K562 (cell line): ENCODE measurements at regions not wholly inside any gene's neighbourhood (a gene's known extent, or its start where the extent isn't known, plus 50 kb on each side); places are given as distances from the start of the nearest gene placed in this dataset.
A peak's percentile ranks its signal among the peaks of the same experiment; 100 is the strongest.

Source experiments
- GATAD2A ChIP-seq: fragments of 450-650 bp; IDR thresholded peaks from 2 replicates; pipeline ENCODE4 v1.6.1; 2017
- HCFC1 ChIP-seq: IDR thresholded peaks from 2 replicates; pipeline ENCODE4 v1.6.1; 2012; ENCODE audit warnings: low read depth, low read length, improper control_type of control experiment
- KLF16 ChIP-seq: IDR thresholded peaks from 2 replicates; pipeline ENCODE4 v1.6.1; 2016; ENCODE audit warnings: antibody characterized with exemption
- MAX ChIP-seq: sonication (generic); formaldehyde crosslinking; IDR thresholded peaks from 2 replicates; pipeline ENCODE4 v1.9.0; 2022; ENCODE audit warnings: mild to moderate bottlenecking, missing genetic modification reagents
- NR2C1 ChIP-seq, 2 experiments: fragments of 450-650 bp; IDR thresholded peaks; 2 replicates each; pipeline ENCODE4 v1.6.1; 2017; ENCODE audit warnings: mild to moderate bottlenecking in 2 of 2, antibody characterized with exemption in 1 of 2, inconsistent platforms in 1 of 2, missing compliant biosample characterization in 1 of 2, missing genetic modification characterization in 1 of 2
- RNF2 ChIP-seq: sonication (generic); IDR thresholded peaks from 2 replicates; pipeline ENCODE4 v1.6.1; 2016
- SIN3A ChIP-seq, 2 experiments: fragments of 150-350 bp in 1 of 2; IDR thresholded peaks; 2 replicates each; pipeline ENCODE4 v1.6.1; 2011 to 2016; ENCODE audit warnings: borderline replicate concordance in 2 of 2, low read depth in 2 of 2, low read length in 2 of 2, mild to moderate bottlenecking in 2 of 2, moderate library complexity in 2 of 2; ENCODE audit not compliant: control insufficient read depth in 1 of 2
- SUPT5H ChIP-seq: fragments of 450-650 bp; IDR thresholded peaks from 2 replicates; pipeline ENCODE4 v1.6.1; 2016
- TRIM24 ChIP-seq, 2 experiments: fragments of 450-650 bp; IDR thresholded peaks; 2 replicates each; pipeline ENCODE4 v1.6.1; 2016
- ZBTB43 ChIP-seq: sonication (generic); formaldehyde crosslinking; IDR thresholded peaks from 2 replicates; pipeline ENCODE4 v1.8.0; 2023; ENCODE audit warnings: mild to moderate bottlenecking, missing genetic modification reagents
- ZNF431 ChIP-seq: sonication (generic); formaldehyde crosslinking; IDR thresholded peaks from 2 replicates; pipeline ENCODE4 v1.8.0; 2022; ENCODE audit warnings: mild to moderate bottlenecking, missing genetic modification reagents
- TF ChIP-seq, protein P1 (sequence below): fragments of 250-450 bp; sonication (Bioruptor Pico); IDR thresholded peaks from 2 replicates; pipeline ENCODE4 v1.8.0; 2021; ENCODE audit warnings: moderate library complexity, mild to moderate bottlenecking, inconsistent platforms
- TF ChIP-seq, protein P2 (sequence below): sonication (generic); formaldehyde crosslinking; IDR thresholded peaks from 2 replicates; pipeline ENCODE4 v1.8.0; 2022; ENCODE audit warnings: mild to moderate bottlenecking, missing genetic modification reagents
- TF ChIP-seq, protein P3 (sequence below): sonication (generic); formaldehyde crosslinking; IDR thresholded peaks from 2 replicates; pipeline ENCODE4 v1.8.1; 2023; ENCODE audit warnings: mild to moderate bottlenecking, missing genetic modification reagents
- TF ChIP-seq, protein P4 (sequence below), 2 experiments: IDR thresholded peaks in 1 of 2; conservative IDR thresholded peaks in 1 of 2; 2 replicates each; pipeline ENCODE4 v1.6.1; 2016; ENCODE audit warnings: low read depth in 2 of 2, mild to moderate bottlenecking in 1 of 2, missing compliant biosample characterization in 1 of 2, missing genetic modification characterization in 1 of 2, moderate library complexity in 1 of 2

DNA sequence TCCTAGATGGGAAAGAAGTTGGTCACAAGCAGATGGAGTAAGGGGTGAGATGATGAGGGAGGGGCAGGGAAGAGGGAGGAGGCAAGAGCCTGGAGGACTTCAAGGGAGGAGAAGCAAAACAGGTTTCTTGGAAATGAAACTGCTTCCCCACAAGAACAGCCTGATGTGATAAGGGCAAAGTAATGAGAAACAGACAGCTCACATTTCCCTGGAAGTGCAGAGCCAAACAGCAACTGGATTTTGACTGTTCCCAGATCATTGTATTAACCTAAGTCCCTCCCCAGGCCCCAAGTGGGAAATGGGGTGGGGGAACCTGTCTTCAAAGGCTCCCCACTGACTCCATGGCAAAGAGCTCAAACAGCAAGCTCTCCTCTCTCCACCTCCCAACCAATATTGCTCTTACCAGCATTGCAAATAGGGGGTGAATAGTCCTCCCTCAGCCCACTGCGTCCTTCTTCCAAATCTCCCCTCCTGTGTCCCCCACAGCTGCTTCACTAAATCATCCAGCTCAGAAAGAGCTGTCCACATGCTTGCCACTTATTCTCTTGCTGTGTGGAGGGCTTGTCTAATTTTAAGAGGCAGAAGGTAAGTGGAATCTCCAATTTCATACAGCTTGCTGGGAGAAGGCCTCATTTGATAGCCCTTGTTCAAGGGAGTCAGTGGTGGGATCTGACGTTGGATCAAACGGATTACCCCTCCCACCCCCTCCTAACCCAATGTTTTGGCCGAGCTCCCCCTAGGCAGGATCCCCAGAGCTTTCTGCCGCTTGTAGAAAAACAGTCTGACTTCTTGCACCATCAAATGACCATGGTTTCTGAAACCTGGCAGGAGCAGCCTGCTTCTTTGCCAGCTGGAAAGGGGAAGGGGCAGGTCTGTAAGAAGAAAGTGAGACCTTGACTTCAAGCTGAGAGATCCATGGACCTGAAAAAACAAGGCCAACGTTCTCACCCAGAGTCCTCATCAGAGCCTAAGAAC lies 56.3 kb upstream of the SMIM36 start (continued):
- TF ChIP-seq, protein P1, sequence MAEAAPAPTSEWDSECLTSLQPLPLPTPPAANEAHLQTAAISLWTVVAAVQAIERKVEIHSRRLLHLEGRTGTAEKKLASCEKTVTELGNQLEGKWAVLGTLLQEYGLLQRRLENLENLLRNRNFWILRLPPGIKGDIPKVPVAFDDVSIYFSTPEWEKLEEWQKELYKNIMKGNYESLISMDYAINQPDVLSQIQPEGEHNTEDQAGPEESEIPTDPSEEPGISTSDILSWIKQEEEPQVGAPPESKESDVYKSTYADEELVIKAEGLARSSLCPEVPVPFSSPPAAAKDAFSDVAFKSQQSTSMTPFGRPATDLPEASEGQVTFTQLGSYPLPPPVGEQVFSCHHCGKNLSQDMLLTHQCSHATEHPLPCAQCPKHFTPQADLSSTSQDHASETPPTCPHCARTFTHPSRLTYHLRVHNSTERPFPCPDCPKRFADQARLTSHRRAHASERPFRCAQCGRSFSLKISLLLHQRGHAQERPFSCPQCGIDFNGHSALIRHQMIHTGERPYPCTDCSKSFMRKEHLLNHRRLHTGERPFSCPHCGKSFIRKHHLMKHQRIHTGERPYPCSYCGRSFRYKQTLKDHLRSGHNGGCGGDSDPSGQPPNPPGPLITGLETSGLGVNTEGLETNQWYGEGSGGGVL (CRISPR knock-in tag), result no peak
- no peak for TF ChIP-seq SUPT5H
- TF ChIP-seq HCFC1, result no peak
- TF ChIP-seq GATAD2A, result 0 out of 2 replicates have a peak, but pooled peaks have one; percentile 9
- TF ChIP-seq, protein P2, sequence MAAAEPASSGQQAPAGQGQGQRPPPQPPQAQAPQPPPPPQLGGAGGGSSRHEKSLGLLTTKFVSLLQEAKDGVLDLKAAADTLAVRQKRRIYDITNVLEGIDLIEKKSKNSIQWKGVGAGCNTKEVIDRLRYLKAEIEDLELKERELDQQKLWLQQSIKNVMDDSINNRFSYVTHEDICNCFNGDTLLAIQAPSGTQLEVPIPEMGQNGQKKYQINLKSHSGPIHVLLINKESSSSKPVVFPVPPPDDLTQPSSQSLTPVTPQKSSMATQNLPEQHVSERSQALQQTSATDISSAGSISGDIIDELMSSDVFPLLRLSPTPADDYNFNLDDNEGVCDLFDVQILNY, result no peak
- no peak for TF ChIP-seq RNF2
- no peak for TF ChIP-seq ZNF431 (CRISPR knock-in tag)
- TF ChIP-seq KLF16, result no peak
- TF ChIP-seq, protein P3, sequence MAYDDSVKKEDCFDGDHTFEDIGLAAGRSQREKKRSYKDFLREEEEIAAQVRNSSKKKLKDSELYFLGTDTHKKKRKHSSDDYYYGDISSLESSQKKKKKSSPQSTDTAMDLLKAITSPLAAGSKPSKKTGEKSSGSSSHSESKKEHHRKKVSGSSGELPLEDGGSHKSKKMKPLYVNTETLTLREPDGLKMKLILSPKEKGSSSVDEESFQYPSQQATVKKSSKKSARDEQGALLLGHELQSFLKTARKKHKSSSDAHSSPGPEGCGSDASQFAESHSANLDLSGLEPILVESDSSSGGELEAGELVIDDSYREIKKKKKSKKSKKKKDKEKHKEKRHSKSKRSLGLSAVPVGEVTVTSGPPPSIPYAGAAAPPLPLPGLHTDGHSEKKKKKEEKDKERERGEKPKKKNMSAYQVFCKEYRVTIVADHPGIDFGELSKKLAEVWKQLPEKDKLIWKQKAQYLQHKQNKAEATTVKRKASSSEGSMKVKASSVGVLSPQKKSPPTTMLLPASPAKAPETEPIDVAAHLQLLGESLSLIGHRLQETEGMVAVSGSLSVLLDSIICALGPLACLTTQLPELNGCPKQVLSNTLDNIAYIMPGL, result no peak
- TF ChIP-seq MAX (CRISPR knock-in tag), result no peak
- TF ChIP-seq TRIM24 (IDR thresholded peaks at IDR 0.05), result 0 out of 4 replicates have a peak, but pooled peaks of 1 of the 2 experiments have one; percentile 25
- no peak for TF ChIP-seq SIN3A (IDR thresholded peaks at IDR 0.05; ENCODE audit: borderline replicate concordance in 2 of 2, control insufficient read depth in 1 of 2, low read depth in 2 of 2, low read length in 2 of 2)
- TF ChIP-seq ZBTB43 (CRISPR knock-in tag), result no peak
- TF ChIP-seq, protein P4, sequence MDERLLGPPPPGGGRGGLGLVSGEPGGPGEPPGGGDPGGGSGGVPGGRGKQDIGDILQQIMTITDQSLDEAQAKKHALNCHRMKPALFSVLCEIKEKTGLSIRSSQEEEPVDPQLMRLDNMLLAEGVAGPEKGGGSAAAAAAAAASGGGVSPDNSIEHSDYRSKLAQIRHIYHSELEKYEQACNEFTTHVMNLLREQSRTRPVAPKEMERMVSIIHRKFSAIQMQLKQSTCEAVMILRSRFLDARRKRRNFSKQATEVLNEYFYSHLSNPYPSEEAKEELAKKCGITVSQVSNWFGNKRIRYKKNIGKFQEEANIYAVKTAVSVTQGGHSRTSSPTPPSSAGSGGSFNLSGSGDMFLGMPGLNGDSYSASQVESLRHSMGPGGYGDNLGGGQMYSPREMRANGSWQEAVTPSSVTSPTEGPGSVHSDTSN (CRISPR knock-in tag; IDR thresholded peaks at IDR 0.05; ENCODE audit: low read depth), result no peak
- TF ChIP-seq, protein P4 (tag; conservative IDR thresholded peaks at IDR 0.05; ENCODE audit: low read depth), result peak; percentile 50; the same call in 1 of the 2 replicates
- no peak for TF ChIP-seq NR2C1 (IDR thresholded peaks at IDR 0.05)
- TF ChIP-seq NR2C1 (tag; IDR thresholded peaks at IDR 0.05), result 0 out of 2 replicates have a peak, but pooled peaks have one; percentile 5
